ENCODE measurements at regions not wholly inside any gene's neighbourhood (a gene's known extent, or its start where the extent isn't known, plus 50 kb on each side); places are given as distances from the start of the nearest gene placed in this dataset.

DNA sequence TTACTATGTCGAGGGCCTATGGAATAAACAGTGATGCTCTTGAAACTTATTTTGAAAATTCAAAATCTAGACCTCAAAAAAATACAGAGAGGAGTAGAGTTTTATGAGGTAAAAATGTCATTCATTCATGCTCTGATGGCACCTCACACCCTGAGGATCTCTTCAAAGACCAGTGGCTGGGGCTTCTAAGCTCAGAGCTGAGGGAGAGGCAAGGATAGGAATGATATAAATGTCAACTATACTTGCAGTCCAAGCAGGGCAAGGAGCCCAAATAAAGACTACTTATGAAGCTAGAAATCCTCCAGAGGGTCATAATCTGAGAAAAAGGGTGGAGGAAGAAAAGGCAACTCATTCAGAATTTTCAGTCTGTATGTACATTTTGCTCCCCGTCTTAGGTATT lies 136.7 kb upstream of the CARMIL1 start:
- ATAC-seq (no peak), DNase-seq (no peak)
- 83 to 87% (median 86%) methylated on average over 2 of the region's 2 CpGs for WGBS, 3 donors
- no peaks in the 10 kb centered on the region for H3K9me3 ChIP-seq
- H3K27me3 ChIP-seq (ENCODE audit: insufficient read depth in 3 of 3, low read length in 2 of 3) = no peaks in the 10 kb centered on the region
- H3K36me3 ChIP-seq (ENCODE audit: insufficient read depth in 1 of 2, low read depth in 1 of 2) = no peaks in the 10 kb centered on the region
- intact Hi-C loops (cut with DNase I) = no loop called here
- TF ChIP-seq, protein P1, sequence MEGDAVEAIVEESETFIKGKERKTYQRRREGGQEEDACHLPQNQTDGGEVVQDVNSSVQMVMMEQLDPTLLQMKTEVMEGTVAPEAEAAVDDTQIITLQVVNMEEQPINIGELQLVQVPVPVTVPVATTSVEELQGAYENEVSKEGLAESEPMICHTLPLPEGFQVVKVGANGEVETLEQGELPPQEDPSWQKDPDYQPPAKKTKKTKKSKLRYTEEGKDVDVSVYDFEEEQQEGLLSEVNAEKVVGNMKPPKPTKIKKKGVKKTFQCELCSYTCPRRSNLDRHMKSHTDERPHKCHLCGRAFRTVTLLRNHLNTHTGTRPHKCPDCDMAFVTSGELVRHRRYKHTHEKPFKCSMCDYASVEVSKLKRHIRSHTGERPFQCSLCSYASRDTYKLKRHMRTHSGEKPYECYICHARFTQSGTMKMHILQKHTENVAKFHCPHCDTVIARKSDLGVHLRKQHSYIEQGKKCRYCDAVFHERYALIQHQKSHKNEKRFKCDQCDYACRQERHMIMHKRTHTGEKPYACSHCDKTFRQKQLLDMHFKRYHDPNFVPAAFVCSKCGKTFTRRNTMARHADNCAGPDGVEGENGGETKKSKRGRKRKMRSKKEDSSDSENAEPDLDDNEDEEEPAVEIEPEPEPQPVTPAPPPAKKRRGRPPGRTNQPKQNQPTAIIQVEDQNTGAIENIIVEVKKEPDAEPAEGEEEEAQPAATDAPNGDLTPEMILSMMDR (IDR thresholded peaks at IDR 0.05) = no peak
- peaks cover under 1% of the 10 kb centered on the region for H3K4me1 ChIP-seq
- H3K27ac ChIP-seq = no peak overlapping the region
- H3K4me3 ChIP-seq = no peak overlapping the region

DNA sequence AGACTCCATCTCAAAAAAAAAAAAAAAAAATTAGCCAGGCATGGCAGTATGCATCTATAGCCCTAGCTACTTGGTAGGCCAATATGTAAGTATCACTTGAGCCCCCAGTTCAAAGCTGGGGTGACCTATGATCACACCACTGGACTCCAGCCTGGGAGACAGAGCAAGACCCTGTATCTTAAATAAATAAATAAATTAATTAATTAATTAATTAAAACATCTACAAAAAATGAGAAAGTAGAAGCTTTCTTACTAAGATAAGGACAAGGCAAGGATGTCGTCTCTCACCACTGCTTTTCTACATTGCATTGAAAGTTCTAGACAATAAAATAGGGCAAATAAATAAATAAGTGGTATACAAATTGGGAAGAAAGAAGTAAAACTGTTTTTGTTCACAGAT lies 134.3 kb upstream of the CARMIL1 start:
- TF ChIP-seq, protein P1 (IDR thresholded peaks at IDR 0.05) = no peak

DNA sequence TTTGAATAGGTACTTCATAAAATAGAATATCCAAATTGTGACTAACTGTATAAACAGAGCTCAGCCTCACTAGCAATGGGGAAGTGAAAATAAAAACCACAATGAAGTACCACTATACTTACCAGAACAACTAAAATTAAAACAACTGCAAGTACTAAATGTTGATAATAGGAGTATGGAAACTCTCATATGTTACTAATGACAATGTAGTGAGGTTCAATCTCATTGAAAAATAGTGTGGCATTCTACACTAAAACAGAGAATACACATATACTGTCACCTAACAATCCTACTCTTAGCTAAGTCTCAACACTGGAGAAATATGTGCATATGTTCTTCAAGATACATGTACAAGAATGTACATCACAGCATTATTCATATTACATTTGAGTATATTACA lies 132.0 kb upstream of the CARMIL1 start:
- no peaks in the 10 kb centered on the region for H3K36me3 ChIP-seq (ENCODE audit: insufficient read depth in 1 of 2, low read depth in 1 of 2)
- no peak overlapping the region for H3K27ac ChIP-seq
- intact Hi-C loops (cut with DNase I) = no loop called here
- no peaks in the 10 kb centered on the region for H3K4me1 ChIP-seq
- TF ChIP-seq, protein P1 (IDR thresholded peaks at IDR 0.05) = no peak
- H3K4me3 ChIP-seq = no peak overlapping the region
- no peaks in the 10 kb centered on the region for H3K9me3 ChIP-seq
- ATAC-seq = no peak
- no peak for DNase-seq
- H3K27me3 ChIP-seq (ENCODE audit: insufficient read depth in 3 of 3, low read length in 2 of 3) = no peaks in the 10 kb centered on the region

More for the DNA sequence above, 134.3 kb upstream of the CARMIL1 start:
- ATAC-seq (no peak), DNase-seq (no peak)
- Histone ChIP-seq H3K27me3 (ENCODE audit: insufficient read depth in 3 of 3, low read length in 2 of 3) (no peaks in the 10 kb centered on the region), H3K4me3 (no peak overlapping the region), H3K27ac (no peak overlapping the region), H3K4me1 (no peaks in the 10 kb centered on the region), H3K36me3 (ENCODE audit: insufficient read depth in 1 of 2, low read depth in 1 of 2) (no peaks in the 10 kb centered on the region), H3K9me3 (no peaks in the 10 kb centered on the region)
- intact Hi-C loops (cut with DNase I) = no loop called here
- WGBS, 3 donors = 97 to 100% (median 97%) methylated on average over 1 of the region's 1 CpG

DNA sequence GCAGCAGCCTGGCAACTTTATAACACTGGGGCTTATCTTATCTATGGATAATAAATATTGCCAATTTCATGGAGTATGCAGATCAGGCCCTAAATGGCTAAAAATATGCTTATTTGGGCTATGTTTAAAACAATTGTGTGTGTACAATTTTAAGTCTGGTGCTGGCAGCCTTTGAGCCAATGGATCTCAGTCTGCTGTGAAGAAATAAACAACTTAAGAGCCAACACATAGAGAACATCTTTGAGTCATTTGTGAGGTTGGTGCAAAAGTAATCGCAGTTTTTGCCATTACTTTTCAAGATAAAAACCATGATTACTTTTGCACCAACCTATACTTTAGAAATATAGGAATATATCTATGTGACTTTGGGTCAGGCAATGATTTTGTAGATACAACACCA lies 129.1 kb upstream of the CARMIL1 start:
- Histone ChIP-seq H3K27ac (no peak overlapping the region), H3K4me1 (no peaks in the 10 kb centered on the region), H3K36me3 (ENCODE audit: insufficient read depth in 1 of 2, low read depth in 1 of 2) (no peaks in the 10 kb centered on the region), H3K9me3 (no peaks in the 10 kb centered on the region), H3K4me3 (no peak overlapping the region), H3K27me3 (ENCODE audit: insufficient read depth in 3 of 3, low read length in 2 of 3) (no peaks in the 10 kb centered on the region)
- TF ChIP-seq, protein P1 (IDR thresholded peaks at IDR 0.05) = no peak
- intact Hi-C loops (cut with DNase I) = no loop called here
- ATAC-seq = no peak
- no peak for DNase-seq
- 91 to 95% (median 95%) methylated on average over 1 of the region's 1 CpG for WGBS, 3 donors

DNA sequence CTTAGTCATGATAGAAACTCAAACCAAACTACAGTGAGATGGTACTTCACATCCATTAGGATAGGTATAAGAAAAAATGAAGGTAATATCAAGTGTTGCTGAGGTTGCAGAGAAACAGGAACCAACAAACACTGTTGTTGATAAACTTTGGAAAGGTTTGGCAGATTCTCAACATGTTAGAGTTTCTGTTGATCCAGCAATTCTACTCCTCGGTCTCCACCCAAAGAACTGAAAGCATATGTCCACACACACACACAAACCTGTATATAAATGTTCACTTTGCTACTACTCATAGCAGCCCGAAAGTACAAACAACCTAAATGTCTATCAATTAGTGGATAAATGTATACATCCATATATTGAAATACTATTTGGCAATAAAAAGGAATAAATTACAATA lies 128.3 kb upstream of the CARMIL1 start:
- Histone ChIP-seq H3K27me3 (ENCODE audit: insufficient read depth in 3 of 3, low read length in 2 of 3) (no peaks in the 10 kb centered on the region), H3K4me1 (no peaks in the 10 kb centered on the region), H3K9me3 (no peaks in the 10 kb centered on the region), H3K36me3 (ENCODE audit: insufficient read depth in 1 of 2, low read depth in 1 of 2) (no peaks in the 10 kb centered on the region), H3K4me3 (no peak overlapping the region), H3K27ac (no peak overlapping the region)
- ATAC-seq (no peak), DNase-seq (no peak)
- TF ChIP-seq, protein P1 (IDR thresholded peaks at IDR 0.05) = no peak
- WGBS, 3 donors = 78 to 82% (median 81%) methylated on average over 2 of the region's 2 CpGs
- intact Hi-C loops (cut with DNase I) = no loop called here
